Bronchial epithelial cell (primary cell): ENCODE measurements at regions not wholly inside any gene's neighbourhood (a gene's known extent, or its start where the extent isn't known, plus 50 kb on each side); places are given as distances from the start of the nearest gene placed in this dataset.

ENCODE experiments used
- DNase-seq: peaks from one replicate; pipeline ENCODE4 v3.0.0-alpha.2; 2010; ENCODE audit warnings: low read depth
- FAIRE-seq: peaks from 2 replicates; lab custom pipeline; 2011; peaks lifted over from hg19 to GRCh38; lab: Jason Lieb, UNC
- H3K27me3 ChIP-seq: 2 replicates; pipeline ENCODE4 v1.5.1; 2011; ENCODE audit warnings: low read length; ENCODE audit not compliant: control insufficient read depth, insufficient read depth
- H3K36me3 ChIP-seq: 2 replicates; pipeline ENCODE4 v1.5.1; 2011; ENCODE audit warnings: low read length; ENCODE audit not compliant: control insufficient read depth, insufficient read depth
- H3K4me3 ChIP-seq: 2 replicates; pipeline ENCODE4 v1.5.1; 2011; ENCODE audit warnings: mild to moderate bottlenecking, low read depth, low read length, control low read depth
- CTCF ChIP-seq: IDR thresholded peaks from 2 replicates; pipeline ENCODE4 v1.5.1; 2011; ENCODE audit warnings: mild to moderate bottlenecking, moderate library complexity, low read length, control low read depth, inconsistent platforms; ENCODE audit not compliant: insufficient read depth, severe bottlenecking

- DNase-seq = no peak
- H3K4me3 ChIP-seq = no peak overlapping the region
- no peaks in the 10 kb centered on the region for H3K36me3 ChIP-seq
- no peak for FAIRE-seq
- no peaks in the 10 kb centered on the region for H3K27me3 ChIP-seq
- TF ChIP-seq CTCF = no peak
These were observed 715.3 kb upstream of the MIR17HG start for GRCh38 chr13:90632184-90632583.

GRCh38 chr13:90633849-90634248 lies 713.6 kb upstream of the MIR17HG start:
- DNase-seq (no peak), FAIRE-seq (no peak)
- Histone ChIP-seq H3K4me3 (no peak overlapping the region), H3K27me3 (no peaks in the 10 kb centered on the region), H3K36me3 (no peaks in the 10 kb centered on the region)
- no peak for TF ChIP-seq CTCF

- Histone ChIP-seq H3K27me3 (no peaks in the 10 kb centered on the region), H3K4me3 (no peak overlapping the region), H3K36me3 (no peaks in the 10 kb centered on the region)
- FAIRE-seq (no peak), DNase-seq (peak; percentile 66)
- TF ChIP-seq CTCF = no peak
These were observed 706.5 kb upstream of the MIR17HG start for GRCh38 chr13:90640976-90641375.

GRCh38 chr13:90641884-90642283 lies 705.6 kb upstream of the MIR17HG start:
- Histone ChIP-seq H3K4me3 (no peak overlapping the region), H3K27me3 (no peaks in the 10 kb centered on the region), H3K36me3 (no peaks in the 10 kb centered on the region)
- FAIRE-seq (no peak), DNase-seq (no peak)
- no peak for TF ChIP-seq CTCF

- no peaks in the 10 kb centered on the region for H3K36me3 ChIP-seq
- no peak for DNase-seq
- H3K4me3 ChIP-seq = no peak overlapping the region
- no peak for FAIRE-seq
- H3K27me3 ChIP-seq = no peaks in the 10 kb centered on the region
- TF ChIP-seq CTCF = no peak
These were observed 701.9 kb upstream of the MIR17HG start for GRCh38 chr13:90645582-90645981.

GRCh38 chr13:90648497-90648896 lies 699.0 kb upstream of the MIR17HG start:
- no peak for FAIRE-seq
- Histone ChIP-seq H3K27me3 (no peaks in the 10 kb centered on the region), H3K36me3 (no peaks in the 10 kb centered on the region), H3K4me3 (no peak overlapping the region)
- DNase-seq = no peak
- TF ChIP-seq CTCF = no peak
